PC-9 (cell line): ENCODE measurements at regions not wholly inside any gene's neighbourhood (a gene's known extent, or its start where the extent isn't known, plus 50 kb on each side); places are given as distances from the start of the nearest gene placed in this dataset.

Experiments
- BruUV-seq: library from RNA; stranded (reverse); fragments of 400-500 nt; replicated peaks from 2 replicates; lab custom pipeline; 2021; lab: Mats Ljungman, UMichigan
- CTCF ChIA-PET: fragments of 300-600 bp; sonication (Branson Sonifier 250); formaldehyde crosslinking; loops from one replicate; lab custom pipeline; 2022; ENCODE audit warnings: antibody characterized with exemption; lab: Charles Lee
- POLR2A ChIA-PET: fragments of 300-600 bp; sonication (Branson Sonifier 250); formaldehyde crosslinking; loops from one replicate; lab custom pipeline; 2022; ENCODE audit warnings: antibody characterized with exemption; ENCODE audit not compliant: unreplicated experiment; lab: Charles Lee
- DNase-seq, 2 experiments: peaks; one replicate each; pipeline versions ENCODE4 v3.0.0 to v3.0.0-alpha.2; 2015 to 2022; ENCODE audit warnings: mixed read lengths in 1 of 2
- H2AFZ ChIP-seq: fragments of 200-600 bp; sonication (generic); 2 replicates; pipeline ENCODE4 v1.8.1; 2017; ENCODE audit warnings: antibody characterized with exemption
- H3F3A ChIP-seq: fragments of 200-600 bp; sonication (generic); 2 replicates; pipeline ENCODE4 v1.8.1; 2017; ENCODE audit warnings: antibody characterized with exemption, mild to moderate bottlenecking, low read depth; ENCODE audit not compliant: insufficient read depth
- H3K27ac ChIP-seq: fragments of 200-600 bp; sonication (generic); 2 replicates; pipeline ENCODE4 v1.6.1; 2016; ENCODE audit warnings: mixed run types
- H3K27me3 ChIP-seq: fragments of 200-600 bp; sonication (generic); 2 replicates; pipeline ENCODE4 v1.6.1; 2016; ENCODE audit warnings: low read depth, mixed run types; ENCODE audit not compliant: insufficient read depth
- H3K36me3 ChIP-seq: fragments of 200-600 bp; sonication (generic); 2 replicates; pipeline ENCODE4 v1.6.1; 2016; ENCODE audit warnings: low read depth, mixed run types
- H3K4me1 ChIP-seq: fragments of 200-600 bp; sonication (generic); replicated peaks from 2 replicates; pipeline ENCODE4 v1.6.1; 2016; ENCODE audit warnings: mixed run types; ENCODE audit not compliant: insufficient read depth
- H3K4me2 ChIP-seq: fragments of 200-600 bp; sonication (generic); 2 replicates; pipeline ENCODE4 v1.6.1; 2017; ENCODE audit warnings: mixed run types
- H3K4me3 ChIP-seq: fragments of 200-600 bp; sonication (generic); 2 replicates; pipeline ENCODE4 v1.6.1; 2016; ENCODE audit warnings: mixed run types
- H3K79me2 ChIP-seq: fragments of 200-600 bp; sonication (generic); 2 replicates; pipeline ENCODE4 v1.6.1; 2017; ENCODE audit warnings: low read depth, mixed run types
- H3K9me2 ChIP-seq: fragments of 200-600 bp; sonication (generic); 2 replicates; pipeline ENCODE4 v1.8.1; 2017; ENCODE audit warnings: mild to moderate bottlenecking; ENCODE audit not compliant: insufficient read depth
- H3K9me3 ChIP-seq: fragments of 200-600 bp; sonication (generic); 2 replicates; pipeline ENCODE4 v1.8.1; 2016; ENCODE audit warnings: low read depth; ENCODE audit not compliant: insufficient read depth
- H4K20me1 ChIP-seq: fragments of 200-600 bp; sonication (generic); 2 replicates; pipeline ENCODE4 v1.8.1; 2017; ENCODE audit not compliant: insufficient read depth
- CTCF ChIP-seq: fragments of 200-600 bp; sonication (generic); conservative IDR thresholded peaks from 2 replicates; pipeline ENCODE4 v1.6.1; 2017; ENCODE audit warnings: mixed run types, antibody characterized with exemption, mild to moderate bottlenecking, moderate library complexity
- EZH2 ChIP-seq: fragments of 200-600 bp; sonication (generic); IDR thresholded peaks from 2 replicates; pipeline ENCODE4 v1.8.0; 2017; ENCODE audit warnings: antibody characterized with exemption, low read depth
- intact Hi-C: fragments of 100-400 bp; cut with micrococcal nuclease; formaldehyde crosslinking; loops from one replicate; pipeline ENCODE4 v1.10.0; 2022; ENCODE audit not compliant: unreplicated experiment

- TF ChIP-seq CTCF (no peak), EZH2 (no peak)
- no peaks in the 10 kb centered on the region; the same call in 1 of the 2 replicates for H3F3A ChIP-seq
- intact Hi-C loops: no loop called here
- DNase-seq: no peak
- no peak overlapping the region for H3K27ac ChIP-seq
- ChIA-PET CTCF (no interaction called here), POLR2A (interaction anchor here (0.6 kb wide), 1 partner anchor 64 kb away, joined by 3 read pairs; no protein-coding TSS in a partner anchor)
- no peaks in the 10 kb centered on the region for H4K20me1 ChIP-seq
- H3K79me2 ChIP-seq: no peaks in the 10 kb centered on the region
- no peaks in the 10 kb centered on the region for H3K36me3 ChIP-seq
- no peaks in the 10 kb centered on the region for H3K27me3 ChIP-seq
- no TSS peak for BruUV-seq
- H3K4me3 ChIP-seq: no peak overlapping the region
- H3K9me3 ChIP-seq: no peaks in the 10 kb centered on the region
- no peak overlapping the region for H3K4me2 ChIP-seq
- no peak overlapping the region for H2AFZ ChIP-seq
- H3K9me2 ChIP-seq: no peaks in the 10 kb centered on the region
- no peaks in the 10 kb centered on the region for H3K4me1 ChIP-seq
Observed at GRCh38 chr10:14448197-14448990, 117.7 kb upstream of the FRMD4A start.

GRCh38 chr10:14447094-14447839 is 116.5 kb upstream of the FRMD4A start:
- POLR2A ChIA-PET: no interaction called here
- Histone ChIP-seq H3K79me2 (no peaks in the 10 kb centered on the region), H3K4me3 (no peak overlapping the region), H3K27me3 (no peaks in the 10 kb centered on the region), H3K36me3 (no peaks in the 10 kb centered on the region), H3K27ac (no peak overlapping the region), H3K4me1 (no peaks in the 10 kb centered on the region), H3F3A (no peaks in the 10 kb centered on the region; the same call in 1 of the 2 replicates), H3K4me2 (no peak overlapping the region), H4K20me1 (no peaks in the 10 kb centered on the region), H2AFZ (no peak overlapping the region), H3K9me3 (no peaks in the 10 kb centered on the region), H3K9me2 (no peaks in the 10 kb centered on the region)
- intact Hi-C loops: no loop called here
- CTCF ChIA-PET: interaction anchor here (0.7 kb wide), 1 partner anchor 1182 kb away, joined by 3 read pairs; no protein-coding TSS in a partner anchor
- no peak for DNase-seq
- BruUV-seq: no TSS peak
- TF ChIP-seq CTCF: no peak
- TF ChIP-seq EZH2: no peak

GRCh38 chr10:14439451-14440259 is 108.9 kb upstream of the FRMD4A start:
- no peak overlapping the region for H3K27ac ChIP-seq
- intact Hi-C loops: no loop called here
- H3K9me3 ChIP-seq: no peaks in the 10 kb centered on the region
- H3K4me1 ChIP-seq: no peaks in the 10 kb centered on the region
- no peaks in the 10 kb centered on the region for H3F3A ChIP-seq
- no TSS peak for BruUV-seq
- no peak overlapping the region for H3K4me3 ChIP-seq
- H3K4me2 ChIP-seq: no peak overlapping the region
- no peak for DNase-seq
- H2AFZ ChIP-seq: no peak overlapping the region
- ChIA-PET POLR2A (interaction anchor here (0.6 kb wide), 1 partner anchor 336 kb away, joined by 4 read pairs; no protein-coding TSS in a partner anchor), CTCF (no interaction called here)
- H3K27me3 ChIP-seq: no peaks in the 10 kb centered on the region
- TF ChIP-seq EZH2 (no peak), CTCF (no peak)
- no peaks in the 10 kb centered on the region for H3K79me2 ChIP-seq
- no peaks in the 10 kb centered on the region for H3K36me3 ChIP-seq
- H3K9me2 ChIP-seq: no peaks in the 10 kb centered on the region
- H4K20me1 ChIP-seq: no peaks in the 10 kb centered on the region
